Prostate gland (tissue), 2 donors: ENCODE measurements at regions not wholly inside any gene's neighbourhood (a gene's known extent, or its start where the extent isn't known, plus 50 kb on each side); places are given as distances from the start of the nearest gene placed in this dataset.

Source experiments
- CTCF ChIP-seq, 4 experiments: fragments of 200-600 bp in 2 of 4; fragments of 450-650 bp in 2 of 4; sonication (generic) in 2 of 4; IDR thresholded peaks; 1 replicate in 3 of 4; 2 replicates in 1 of 4; pipeline ENCODE4 v1.5.1; 2016 to 2019; ENCODE audit warnings: antibody characterized with exemption in 4 of 4, mild to moderate bottlenecking in 2 of 4, moderate library complexity in 2 of 4
- POLR2A ChIP-seq: fragments of 450-650 bp; IDR thresholded peaks from one replicate; pipeline ENCODE4 v1.6.1; 2016; ENCODE audit warnings: antibody characterized with exemption, mild to moderate bottlenecking
- POLR2AphosphoS5 ChIP-seq: sonication (generic); formaldehyde crosslinking; IDR thresholded peaks from one replicate; pipeline ENCODE4 v1.6.1; 2017; ENCODE audit warnings: antibody characterized with exemption

GRCh38 chr17:14506364-14506763 is 205.5 kb downstream of the HS3ST3B1 start:
- TF ChIP-seq CTCF (IDR thresholded peaks at IDR 0.05): no peak
- TF ChIP-seq POLR2A: no peak
- TF ChIP-seq POLR2AphosphoS5: no peak
